ENCODE measurements at regions not wholly inside any gene's neighbourhood (a gene's known extent, or its start where the extent isn't known, plus 50 kb on each side); places are given as distances from the start of the nearest gene placed in this dataset.
"Not testable (repeated sequence)": the region's sequence is repeated elsewhere in the genome, so short reads cannot be mapped to it uniquely, and the experiment has no call there.

DNA sequence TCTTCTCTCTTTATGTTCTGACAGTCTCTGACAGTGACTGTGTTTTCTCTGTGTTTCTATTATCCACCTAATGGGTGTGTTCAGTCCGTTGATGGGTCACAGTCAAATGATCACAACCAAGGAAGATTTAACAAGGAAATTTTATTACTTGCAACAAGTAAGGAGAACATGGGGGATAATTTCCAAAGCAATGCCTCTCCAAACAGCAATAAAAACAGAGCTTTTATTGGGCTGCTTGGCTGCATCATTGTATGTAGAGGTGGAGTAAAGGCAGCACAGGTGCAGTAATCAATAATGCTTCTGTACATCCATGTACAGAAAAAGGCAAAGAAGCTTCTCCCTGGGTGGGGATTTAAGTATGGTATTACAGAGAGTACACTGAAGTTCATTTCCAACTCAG is 1525.6 kb downstream of the REEP3 start (continued):
- TF ChIP-seq, protein P1, sequence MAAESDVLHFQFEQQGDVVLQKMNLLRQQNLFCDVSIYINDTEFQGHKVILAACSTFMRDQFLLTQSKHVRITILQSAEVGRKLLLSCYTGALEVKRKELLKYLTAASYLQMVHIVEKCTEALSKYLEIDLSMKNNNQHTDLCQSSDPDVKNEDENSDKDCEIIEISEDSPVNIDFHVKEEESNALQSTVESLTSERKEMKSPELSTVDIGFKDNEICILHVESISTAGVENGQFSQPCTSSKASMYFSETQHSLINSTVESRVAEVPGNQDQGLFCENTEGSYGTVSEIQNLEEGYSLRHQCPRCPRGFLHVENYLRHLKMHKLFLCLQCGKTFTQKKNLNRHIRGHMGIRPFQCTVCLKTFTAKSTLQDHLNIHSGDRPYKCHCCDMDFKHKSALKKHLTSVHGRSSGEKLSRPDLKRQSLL (tag by site-specific recombination; IDR thresholded peaks at IDR 0.05) = no peak
- TF ChIP-seq RBAK (tag by site-specific recombination; IDR thresholded peaks at IDR 0.05) = no peak

DNA sequence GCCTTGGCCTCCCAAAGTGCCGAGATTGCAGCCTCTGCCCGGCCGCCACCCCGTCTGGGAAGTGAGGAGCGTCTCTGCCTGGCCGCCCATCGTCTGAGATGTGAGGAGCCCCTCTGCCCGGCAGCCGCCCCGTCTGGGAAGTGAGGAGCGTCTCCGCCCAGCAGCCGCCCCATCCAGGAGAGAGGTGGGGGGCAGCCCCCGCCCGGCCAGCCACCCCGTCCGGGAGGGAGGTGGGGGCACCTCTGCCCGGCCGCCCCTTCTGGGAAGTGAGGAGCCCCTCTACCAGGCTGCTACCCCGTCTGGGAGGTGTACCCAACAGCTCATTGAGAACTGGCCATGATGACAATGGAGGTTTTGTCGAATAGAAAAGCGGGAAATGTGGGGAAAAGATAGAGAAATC is 1530.9 kb downstream of the REEP3 start:
- CTCF ChIA-PET; H3K4me1 ChIP-seq (ENCODE audit: control insufficient read depth, insufficient read depth, low read length); H3K9me3 ChIP-seq (ENCODE audit: control insufficient read depth, insufficient read depth, low read depth, low read length); H3K36me3 ChIP-seq (ENCODE audit: control insufficient read depth in 2 of 2, insufficient read depth in 1 of 2, low read length in 2 of 2); H3K27ac ChIP-seq (ENCODE audit: extremely low read depth, low read depth, low read length); H3K4me3 ChIP-seq (ENCODE audit: low read depth, low read length); POLR2A ChIA-PET: not testable (repeated sequence)

DNA sequence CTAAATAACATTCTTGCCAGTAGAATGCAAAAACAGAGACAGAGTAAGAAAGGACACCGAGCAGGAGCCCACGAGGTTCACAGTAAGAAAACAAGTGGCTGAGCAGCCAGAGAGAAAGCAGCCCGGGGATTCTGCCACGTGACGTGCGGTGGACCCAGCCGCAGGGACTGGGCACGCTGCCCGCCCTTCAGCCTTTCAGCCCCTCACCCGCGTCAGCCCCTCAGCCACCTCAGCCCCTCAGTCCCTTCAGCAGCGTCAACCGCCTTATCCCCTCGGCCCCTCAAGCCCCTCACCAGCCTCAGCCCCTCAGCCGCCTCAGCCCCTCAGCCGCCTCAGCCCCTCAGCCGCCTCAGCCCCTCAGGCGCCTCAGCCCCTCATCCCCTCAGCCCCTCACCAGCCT is 1532.2 kb downstream of the REEP3 start:
- CTCF ChIA-PET = interaction anchor here (0.7 kb wide), 1 partner anchor 1423 kb away, joined by 4 read pairs; no protein-coding TSS in a partner anchor
- H3K9me3 ChIP-seq (ENCODE audit: control insufficient read depth, insufficient read depth, low read depth, low read length); POLR2A ChIA-PET; H3K4me3 ChIP-seq (ENCODE audit: low read depth, low read length); H3K4me1 ChIP-seq (ENCODE audit: control insufficient read depth, insufficient read depth, low read length); H3K36me3 ChIP-seq (ENCODE audit: control insufficient read depth in 2 of 2, insufficient read depth in 1 of 2, low read length in 2 of 2); H3K27ac ChIP-seq (ENCODE audit: extremely low read depth, low read depth, low read length): not testable (repeated sequence)

DNA sequence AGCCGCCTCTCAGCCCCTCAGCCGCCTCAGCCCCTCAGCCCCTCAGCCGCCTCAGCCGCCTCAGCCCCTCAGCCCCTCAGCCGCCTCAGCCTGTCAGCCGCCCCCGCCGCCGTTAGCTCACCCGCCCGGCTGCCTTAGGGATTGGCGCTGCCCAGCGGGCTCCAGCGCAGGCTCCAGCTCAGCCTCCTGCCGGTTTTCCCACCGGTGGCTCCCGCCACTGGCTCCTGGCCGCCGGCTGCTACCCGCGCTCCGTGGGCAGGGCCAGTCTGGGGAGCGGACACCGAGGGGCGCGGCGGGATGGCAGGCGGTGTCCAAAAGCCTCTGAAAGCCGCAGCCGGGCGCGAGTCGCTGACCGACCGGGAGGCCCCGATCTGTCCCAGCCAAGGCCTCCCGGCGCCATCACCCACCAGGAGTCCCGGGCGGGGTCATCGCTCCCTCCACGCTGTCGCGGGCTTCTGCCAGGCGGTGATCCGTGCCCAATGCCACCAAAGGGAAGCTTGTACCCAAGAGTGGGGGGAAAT is 1532.7 kb downstream of the REEP3 start:
- H3K4me3 ChIP-seq (ENCODE audit: low read depth, low read length); CTCF ChIA-PET; H3K4me1 ChIP-seq (ENCODE audit: control insufficient read depth, insufficient read depth, low read length); H3K9me3 ChIP-seq (ENCODE audit: control insufficient read depth, insufficient read depth, low read depth, low read length); H3K36me3 ChIP-seq (ENCODE audit: control insufficient read depth in 2 of 2, insufficient read depth in 1 of 2, low read length in 2 of 2); POLR2A ChIA-PET; H3K27ac ChIP-seq (ENCODE audit: extremely low read depth, low read depth, low read length): not testable (repeated sequence)

DNA sequence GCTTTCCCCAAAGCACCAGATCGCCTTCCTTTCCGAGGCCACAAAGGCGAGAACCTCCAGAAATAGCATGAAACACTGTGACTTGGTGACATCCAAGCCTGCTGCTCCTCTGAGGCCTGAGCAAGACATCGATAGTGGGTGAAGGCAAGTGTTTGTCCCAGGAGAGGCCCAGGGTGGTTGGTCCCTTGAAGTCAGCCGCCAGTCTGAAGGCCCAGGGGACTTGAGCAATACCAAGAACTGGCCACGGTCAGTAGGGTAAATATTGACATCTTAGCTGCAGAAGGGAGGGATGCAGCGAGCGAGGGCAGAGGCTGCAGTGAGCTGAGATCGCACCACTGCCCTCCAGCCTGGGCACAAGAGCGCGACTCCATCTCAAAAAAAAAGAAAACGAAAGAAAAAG is 1533.5 kb downstream of the REEP3 start:
- H3K4me1 ChIP-seq (ENCODE audit: control insufficient read depth, insufficient read depth, low read length); H3K27ac ChIP-seq (ENCODE audit: extremely low read depth, low read depth, low read length); CTCF ChIA-PET; H3K9me3 ChIP-seq (ENCODE audit: control insufficient read depth, insufficient read depth, low read depth, low read length); H3K36me3 ChIP-seq (ENCODE audit: control insufficient read depth in 2 of 2, insufficient read depth in 1 of 2, low read length in 2 of 2); H3K4me3 ChIP-seq (ENCODE audit: low read depth, low read length); POLR2A ChIA-PET: not testable (repeated sequence)

DNA sequence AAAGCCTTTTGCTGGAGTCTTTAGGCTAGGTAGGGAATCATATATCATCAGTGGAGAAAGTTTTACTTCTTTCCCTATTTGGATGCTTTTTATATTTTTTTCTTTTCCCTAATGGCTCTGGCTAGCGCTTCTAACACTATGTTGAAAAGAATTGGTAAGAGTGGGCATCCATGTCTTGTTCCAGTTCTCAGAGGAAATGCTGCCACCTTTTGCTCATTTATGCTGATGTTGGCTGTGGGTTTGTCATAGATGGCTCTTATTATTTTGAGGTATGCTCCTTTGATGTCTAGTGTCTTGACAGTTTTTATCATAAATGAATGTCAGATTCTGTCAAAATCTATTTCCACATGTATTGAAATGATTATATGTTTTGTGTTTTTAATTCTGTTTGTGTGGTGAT is 1544.1 kb downstream of the REEP3 start:
- H3K27ac ChIP-seq (ENCODE audit: extremely low read depth, low read depth, low read length) = no peak overlapping the region
- CTCF ChIA-PET = no interaction called here
- no peak for TF ChIP-seq TCF7L2 (IDR thresholded peaks at IDR 0.05; ENCODE audit: borderline replicate concordance, low read depth, low read length)
- no peak for TF ChIP-seq ZNF366 (tag by site-specific recombination; conservative IDR thresholded peaks at IDR 0.05)
- no peak for TF ChIP-seq ZNF555 (tag by site-specific recombination; conservative IDR thresholded peaks at IDR 0.05)
- no peak for TF ChIP-seq ZBTB48 (tag by site-specific recombination; IDR thresholded peaks at IDR 0.05)
- H3K9me3 ChIP-seq (ENCODE audit: control insufficient read depth, insufficient read depth, low read depth, low read length) = no peaks in the 10 kb centered on the region
- no peak overlapping the region for H3K4me3 ChIP-seq (ENCODE audit: low read depth, low read length)
- no peaks in the 10 kb centered on the region for H3K4me1 ChIP-seq (ENCODE audit: control insufficient read depth, insufficient read depth, low read length)
- POLR2A ChIA-PET = no interaction called here
- no peaks in the 10 kb centered on the region for H3K36me3 ChIP-seq (ENCODE audit: control insufficient read depth in 2 of 2, insufficient read depth in 1 of 2, low read length in 2 of 2)

DNA sequence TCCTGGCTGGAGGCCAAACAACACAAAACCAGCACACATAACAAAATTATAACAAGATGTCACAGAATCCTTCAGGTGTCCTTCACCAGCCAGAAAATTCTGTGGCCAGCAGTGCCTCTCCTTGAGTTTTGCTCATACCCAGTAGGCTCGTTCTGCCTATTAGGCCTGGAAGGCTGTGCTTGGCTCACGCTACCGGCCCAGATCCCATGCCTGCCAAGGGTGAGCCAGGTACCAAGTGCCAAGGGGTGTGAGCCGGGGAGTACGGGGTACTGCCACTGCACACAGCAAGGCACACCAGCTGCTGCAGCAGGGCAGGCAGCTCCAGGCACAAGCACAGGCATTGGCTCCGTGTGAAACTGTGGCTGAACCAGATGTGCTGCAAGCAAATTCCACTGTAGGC is 1562.0 kb downstream of the REEP3 start:
- Histone ChIP-seq H3K9me3 (ENCODE audit: control insufficient read depth, insufficient read depth, low read depth, low read length) (no peaks in the 10 kb centered on the region), H3K4me1 (ENCODE audit: control insufficient read depth, insufficient read depth, low read length) (no peaks in the 10 kb centered on the region), H3K36me3 (ENCODE audit: control insufficient read depth in 2 of 2, insufficient read depth in 1 of 2, low read length in 2 of 2) (no peaks in the 10 kb centered on the region), H3K27ac (ENCODE audit: extremely low read depth, low read depth, low read length) (no peak overlapping the region), H3K4me3 (ENCODE audit: low read depth, low read length) (no peak overlapping the region)
- POLR2A ChIA-PET = no interaction called here
- CTCF ChIA-PET = no interaction called here
- no peak for TF ChIP-seq ZNF529 (tag by site-specific recombination; IDR thresholded peaks at IDR 0.05; ENCODE audit: insufficient replicate concordance)
- no peak for TF ChIP-seq ZNF239 (tag by site-specific recombination; IDR thresholded peaks at IDR 0.05)
- no peak for TF ChIP-seq ZNF549 (tag by site-specific recombination; IDR thresholded peaks at IDR 0.05)
- TF ChIP-seq ZFP41 (tag by site-specific recombination; IDR thresholded peaks at IDR 0.05; ENCODE audit: borderline replicate concordance) = no peak
- no peak for TF ChIP-seq ZNF174 (tag by site-specific recombination; IDR thresholded peaks at IDR 0.05)
- TF ChIP-seq, protein P2, sequence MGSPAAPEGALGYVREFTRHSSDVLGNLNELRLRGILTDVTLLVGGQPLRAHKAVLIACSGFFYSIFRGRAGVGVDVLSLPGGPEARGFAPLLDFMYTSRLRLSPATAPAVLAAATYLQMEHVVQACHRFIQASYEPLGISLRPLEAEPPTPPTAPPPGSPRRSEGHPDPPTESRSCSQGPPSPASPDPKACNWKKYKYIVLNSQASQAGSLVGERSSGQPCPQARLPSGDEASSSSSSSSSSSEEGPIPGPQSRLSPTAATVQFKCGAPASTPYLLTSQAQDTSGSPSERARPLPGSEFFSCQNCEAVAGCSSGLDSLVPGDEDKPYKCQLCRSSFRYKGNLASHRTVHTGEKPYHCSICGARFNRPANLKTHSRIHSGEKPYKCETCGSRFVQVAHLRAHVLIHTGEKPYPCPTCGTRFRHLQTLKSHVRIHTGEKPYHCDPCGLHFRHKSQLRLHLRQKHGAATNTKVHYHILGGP (tag by site-specific recombination; IDR thresholded peaks at IDR 0.05) = no peak
- TF ChIP-seq, protein P3, sequence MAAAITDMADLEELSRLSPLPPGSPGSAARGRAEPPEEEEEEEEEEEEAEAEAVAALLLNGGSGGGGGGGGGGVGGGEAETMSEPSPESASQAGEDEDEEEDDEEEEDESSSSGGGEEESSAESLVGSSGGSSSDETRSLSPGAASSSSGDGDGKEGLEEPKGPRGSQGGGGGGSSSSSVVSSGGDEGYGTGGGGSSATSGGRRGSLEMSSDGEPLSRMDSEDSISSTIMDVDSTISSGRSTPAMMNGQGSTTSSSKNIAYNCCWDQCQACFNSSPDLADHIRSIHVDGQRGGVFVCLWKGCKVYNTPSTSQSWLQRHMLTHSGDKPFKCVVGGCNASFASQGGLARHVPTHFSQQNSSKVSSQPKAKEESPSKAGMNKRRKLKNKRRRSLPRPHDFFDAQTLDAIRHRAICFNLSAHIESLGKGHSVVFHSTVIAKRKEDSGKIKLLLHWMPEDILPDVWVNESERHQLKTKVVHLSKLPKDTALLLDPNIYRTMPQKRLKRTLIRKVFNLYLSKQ (tag by site-specific recombination; IDR thresholded peaks at IDR 0.05; ENCODE audit: borderline replicate concordance) = no peak
- no peak for TF ChIP-seq ZNF510 (tag by site-specific recombination; IDR thresholded peaks at IDR 0.05; ENCODE audit: insufficient replicate concordance)
- TF ChIP-seq ZFP3 (tag by site-specific recombination; IDR thresholded peaks at IDR 0.05; ENCODE audit: low read depth) = no peak
- TF ChIP-seq OVOL3 (tag by site-specific recombination; IDR thresholded peaks at IDR 0.05) = no peak
